ENCODE measurements at regions not wholly inside any gene's neighbourhood (a gene's known extent, or its start where the extent isn't known, plus 50 kb on each side); places are given as distances from the start of the nearest gene placed in this dataset.

DNA sequence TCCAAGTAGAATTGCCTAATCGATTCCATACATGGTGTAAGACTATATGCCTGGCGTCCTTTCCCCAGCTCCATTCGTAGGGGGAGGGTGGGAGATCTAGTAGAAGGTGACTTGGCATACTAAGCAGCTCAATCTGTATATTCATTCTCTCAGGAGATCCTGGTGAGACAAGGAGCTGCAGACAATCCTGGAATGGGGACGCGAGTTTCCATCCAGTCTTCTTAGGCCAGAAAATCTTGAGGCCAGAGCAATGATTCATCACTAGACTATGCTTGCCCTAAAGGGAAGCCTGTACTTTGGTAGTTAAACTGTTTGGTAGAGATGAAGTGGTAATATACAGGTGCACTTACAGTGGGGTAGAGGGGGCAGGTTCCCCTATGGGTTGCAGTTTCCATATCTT is 468.7 kb downstream of the ADGRL2 start:
- no peak overlapping the region for H3K27ac ChIP-seq (ENCODE audit: low read length)
- H3K4me3 ChIP-seq (ENCODE audit: low read length): no peak overlapping the region
- no peaks in the 10 kb centered on the region for H3K27me3 ChIP-seq (ENCODE audit: insufficient read depth, low read length)
- no peaks in the 10 kb centered on the region for H3K4me1 ChIP-seq (ENCODE audit: insufficient read depth, low read length)
- H3K9ac ChIP-seq (ENCODE audit: low read depth, low read length): no peak overlapping the region
- H3K9me3 ChIP-seq (ENCODE audit: insufficient read depth, low read depth, low read length): no peaks in the 10 kb centered on the region
- no peaks in the 10 kb centered on the region for H3K36me3 ChIP-seq (ENCODE audit: insufficient read depth, low read depth, low read length)

DNA sequence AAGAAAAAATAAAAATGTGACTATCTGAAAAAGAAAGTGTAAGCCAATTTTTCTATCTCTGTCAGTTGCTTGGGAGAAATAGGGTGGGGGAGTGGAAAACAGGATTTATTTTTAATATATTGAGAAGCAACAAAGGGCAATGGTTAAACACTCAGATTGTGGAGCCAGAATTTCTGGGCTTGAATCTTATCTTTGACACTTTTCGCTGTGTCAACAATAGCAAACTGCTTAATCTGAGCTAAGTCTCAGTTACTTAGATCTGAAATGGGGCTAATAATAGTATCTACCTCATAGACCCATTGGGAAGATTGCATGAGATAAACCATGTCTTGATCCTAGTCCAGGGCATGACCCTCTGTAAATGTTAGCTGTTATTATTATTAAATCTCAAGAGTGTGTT is 468.1 kb downstream of the ADGRL2 start:
- Histone ChIP-seq H3K9me3 (ENCODE audit: insufficient read depth, low read depth, low read length) (no peaks in the 10 kb centered on the region), H3K4me3 (ENCODE audit: low read length) (no peak overlapping the region), H3K4me1 (ENCODE audit: insufficient read depth, low read length) (no peaks in the 10 kb centered on the region), H3K36me3 (ENCODE audit: insufficient read depth, low read depth, low read length) (no peaks in the 10 kb centered on the region), H3K9ac (ENCODE audit: low read depth, low read length) (no peak overlapping the region), H3K27me3 (ENCODE audit: insufficient read depth, low read length) (no peaks in the 10 kb centered on the region), H3K27ac (ENCODE audit: low read length) (no peak overlapping the region)

DNA sequence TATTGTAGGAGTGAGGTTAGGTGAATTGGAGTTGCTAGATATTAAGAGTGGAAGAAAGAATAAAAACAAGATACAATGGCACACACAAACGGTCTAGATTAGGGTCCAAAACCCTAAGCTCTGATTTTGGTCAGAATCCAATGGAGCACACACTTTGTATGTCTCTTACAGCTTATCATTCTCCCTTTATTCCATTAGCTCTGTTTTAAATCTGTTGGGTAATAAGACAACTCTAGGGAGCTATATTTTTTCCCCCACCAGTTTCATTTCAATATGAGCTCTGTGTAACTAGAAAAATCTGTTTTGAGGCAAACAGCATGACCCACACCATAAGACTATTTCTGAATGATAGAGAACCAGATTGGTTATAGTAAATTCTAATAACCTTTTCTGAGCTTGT is 465.6 kb downstream of the ADGRL2 start:
- no peaks in the 10 kb centered on the region for H3K36me3 ChIP-seq (ENCODE audit: insufficient read depth, low read depth, low read length)
- H3K4me3 ChIP-seq (ENCODE audit: low read length): no peak overlapping the region
- no peaks in the 10 kb centered on the region for H3K27me3 ChIP-seq (ENCODE audit: insufficient read depth, low read length)

DNA sequence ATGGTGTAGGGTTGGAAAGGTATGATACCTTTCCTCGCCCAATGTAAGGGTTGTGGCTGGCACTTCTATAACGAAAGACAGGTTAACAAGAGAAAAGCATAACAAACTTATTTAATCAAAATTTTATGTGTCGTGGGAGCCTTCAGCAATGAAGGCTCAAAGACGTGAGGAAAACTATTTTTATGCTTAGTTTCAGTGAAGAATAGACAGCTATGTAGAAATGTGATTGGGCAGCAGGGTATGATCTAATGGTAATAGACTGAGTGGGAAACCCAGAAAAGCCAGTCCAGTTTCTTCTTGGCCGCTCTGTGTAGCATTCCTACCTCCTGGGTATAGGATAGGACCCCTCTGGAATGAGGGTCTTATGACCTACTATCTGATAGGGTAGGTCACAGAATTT is 464.7 kb downstream of the ADGRL2 start:
- H3K27ac ChIP-seq (ENCODE audit: low read length): no peak overlapping the region
- H3K9me3 ChIP-seq (ENCODE audit: insufficient read depth, low read depth, low read length): no peaks in the 10 kb centered on the region
- no peaks in the 10 kb centered on the region for H3K36me3 ChIP-seq (ENCODE audit: insufficient read depth, low read depth, low read length)
- H3K4me1 ChIP-seq (ENCODE audit: insufficient read depth, low read length): 0 out of 2 replicates have a peak, but pooled peaks cover 3% of the 10 kb centered on the region
- H3K27me3 ChIP-seq (ENCODE audit: insufficient read depth, low read length): no peaks in the 10 kb centered on the region
- no peak overlapping the region for H3K4me3 ChIP-seq (ENCODE audit: low read length)
- no peak overlapping the region for H3K9ac ChIP-seq (ENCODE audit: low read depth, low read length)

More for the DNA sequence above, 465.6 kb downstream of the ADGRL2 start:
- Histone ChIP-seq H3K4me1 (ENCODE audit: insufficient read depth, low read length) (no peaks in the 10 kb centered on the region), H3K9me3 (ENCODE audit: insufficient read depth, low read depth, low read length) (no peaks in the 10 kb centered on the region), H3K9ac (ENCODE audit: low read depth, low read length) (no peak overlapping the region), H3K27ac (ENCODE audit: low read length) (no peak overlapping the region)

DNA sequence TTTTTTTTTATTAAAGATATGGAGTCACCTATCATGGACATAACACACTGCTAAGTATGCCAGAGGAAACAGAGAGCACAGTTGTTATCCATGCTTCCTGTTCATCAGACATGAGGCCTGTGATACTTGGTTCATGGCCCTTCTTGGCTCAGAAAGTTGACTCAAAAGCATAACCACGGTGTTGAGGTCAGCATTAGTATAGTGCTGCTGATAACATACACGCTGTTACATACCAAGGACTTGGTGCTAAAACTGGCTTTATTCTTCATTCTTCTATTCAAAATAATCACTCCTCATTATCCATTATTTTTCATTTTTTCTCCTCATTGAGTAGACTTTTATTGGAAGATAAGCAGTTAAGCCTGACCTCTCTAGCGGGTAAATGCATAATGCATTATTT is 464.1 kb downstream of the ADGRL2 start:
- Histone ChIP-seq H3K9me3 (ENCODE audit: insufficient read depth, low read depth, low read length) (no peaks in the 10 kb centered on the region), H3K9ac (ENCODE audit: low read depth, low read length) (no peak overlapping the region), H3K4me1 (ENCODE audit: insufficient read depth, low read length) (0 out of 2 replicates have a peak, but pooled peaks cover 3% of the 10 kb centered on the region), H3K27me3 (ENCODE audit: insufficient read depth, low read length) (no peaks in the 10 kb centered on the region), H3K4me3 (ENCODE audit: low read length) (no peak overlapping the region), H3K36me3 (ENCODE audit: insufficient read depth, low read depth, low read length) (no peaks in the 10 kb centered on the region), H3K27ac (ENCODE audit: low read length) (no peak overlapping the region)

DNA sequence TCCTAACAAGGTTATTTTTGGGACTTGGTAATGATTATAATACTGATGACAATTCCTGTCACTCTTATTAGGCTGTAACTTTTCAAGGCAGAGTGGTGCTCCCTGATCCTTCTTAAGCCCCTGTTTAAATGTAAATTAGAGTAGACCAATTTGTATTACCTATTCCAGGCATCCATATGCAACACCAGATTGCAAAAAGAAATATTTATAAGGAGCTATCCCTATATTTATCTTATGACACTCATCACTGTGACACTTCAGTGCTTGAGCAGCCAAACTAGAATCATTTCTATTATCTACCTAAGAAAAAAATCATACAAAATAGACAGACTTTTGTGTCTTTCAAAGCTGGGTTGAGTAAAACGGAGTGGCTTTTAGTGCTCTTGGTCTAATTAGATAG is 462.7 kb downstream of the ADGRL2 start:
- Histone ChIP-seq H3K4me3 (ENCODE audit: low read length) (no peak overlapping the region), H3K4me1 (ENCODE audit: insufficient read depth, low read length) (0 out of 2 replicates have a peak, but pooled peaks cover 3% of the 10 kb centered on the region), H3K9me3 (ENCODE audit: insufficient read depth, low read depth, low read length) (no peaks in the 10 kb centered on the region), H3K27me3 (ENCODE audit: insufficient read depth, low read length) (no peaks in the 10 kb centered on the region), H3K9ac (ENCODE audit: low read depth, low read length) (no peak overlapping the region), H3K36me3 (ENCODE audit: insufficient read depth, low read depth, low read length) (no peaks in the 10 kb centered on the region), H3K27ac (ENCODE audit: low read length) (no peak overlapping the region)

DNA sequence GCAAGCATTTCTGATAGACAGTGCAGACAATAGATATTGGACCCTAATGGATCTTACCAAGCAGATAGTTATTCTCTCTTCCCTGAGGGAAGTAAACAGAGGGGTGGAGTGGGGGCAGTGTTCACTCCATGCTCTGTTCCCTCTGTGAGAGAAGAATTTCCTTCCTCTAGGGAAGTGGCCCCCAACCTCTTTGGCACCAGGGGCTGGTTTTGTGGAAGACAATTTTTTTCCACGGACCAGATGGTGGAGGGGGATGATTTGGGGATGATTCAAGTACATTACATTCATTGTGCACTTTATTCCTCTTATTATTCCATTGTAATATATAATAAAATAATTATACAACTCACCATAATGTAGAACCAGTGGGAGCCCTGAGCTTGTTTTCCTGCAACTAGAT is 459.9 kb downstream of the ADGRL2 start:
- 0 out of 2 replicates have a peak, but pooled peaks cover 3% of the 10 kb centered on the region for H3K4me1 ChIP-seq (ENCODE audit: insufficient read depth, low read length)
- no peaks in the 10 kb centered on the region for H3K9me3 ChIP-seq (ENCODE audit: insufficient read depth, low read depth, low read length)
- H3K9ac ChIP-seq (ENCODE audit: low read depth, low read length): no peak overlapping the region
- H3K36me3 ChIP-seq (ENCODE audit: insufficient read depth, low read depth, low read length): no peaks in the 10 kb centered on the region
- no peak overlapping the region for H3K27ac ChIP-seq (ENCODE audit: low read length)
- H3K27me3 ChIP-seq (ENCODE audit: insufficient read depth, low read length): no peaks in the 10 kb centered on the region
- no peak overlapping the region for H3K4me3 ChIP-seq (ENCODE audit: low read length)

DNA sequence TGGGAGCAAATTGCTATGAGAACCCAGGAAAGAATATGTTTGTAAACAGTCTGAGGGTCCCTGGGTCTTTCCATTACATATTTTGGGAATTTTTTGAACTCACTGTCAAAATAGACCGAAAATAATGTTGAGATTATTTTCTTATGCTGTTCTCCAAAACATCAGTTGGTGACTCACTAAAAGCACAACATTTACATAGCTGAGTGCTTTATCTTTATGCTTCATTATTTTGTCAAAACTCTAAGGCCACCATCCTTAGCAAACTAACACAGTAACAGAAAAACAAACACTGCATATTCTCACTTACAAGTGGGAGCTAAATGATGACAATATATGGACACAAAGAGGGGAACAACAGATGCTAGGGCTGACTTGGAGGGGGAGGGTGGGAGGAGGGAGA is 459.3 kb downstream of the ADGRL2 start:
- no peaks in the 10 kb centered on the region for H3K27me3 ChIP-seq (ENCODE audit: insufficient read depth, low read length)
- no peak overlapping the region for H3K9ac ChIP-seq (ENCODE audit: low read depth, low read length)

DNA sequence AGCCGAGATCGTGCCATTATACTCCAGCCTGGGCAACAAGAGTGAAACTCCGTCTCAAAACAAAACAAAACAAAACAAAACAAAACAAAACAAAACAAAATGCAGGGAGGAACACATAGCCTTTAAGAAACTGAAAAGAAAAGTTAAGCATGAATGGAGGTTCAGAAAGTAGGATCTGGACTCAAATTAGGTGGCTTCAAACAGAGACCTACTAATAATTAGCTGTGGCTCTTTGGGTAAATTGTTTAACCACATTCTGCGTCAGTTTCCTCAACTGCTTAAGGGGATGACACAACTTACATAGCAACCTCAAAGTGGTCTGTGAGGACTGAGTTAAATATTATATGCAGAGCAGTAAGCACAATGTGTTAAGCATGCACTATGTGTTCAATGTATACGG is 458.2 kb downstream of the ADGRL2 start:
- Histone ChIP-seq H3K4me1 (ENCODE audit: insufficient read depth, low read length) (0 out of 2 replicates have a peak, but pooled peaks cover 3% of the 10 kb centered on the region), H3K9ac (ENCODE audit: low read depth, low read length) (no peak overlapping the region), H3K27ac (ENCODE audit: low read length) (no peak overlapping the region), H3K4me3 (ENCODE audit: low read length) (no peak overlapping the region), H3K9me3 (ENCODE audit: insufficient read depth, low read depth, low read length) (no peaks in the 10 kb centered on the region), H3K36me3 (ENCODE audit: insufficient read depth, low read depth, low read length) (no peaks in the 10 kb centered on the region), H3K27me3 (ENCODE audit: insufficient read depth, low read length) (no peaks in the 10 kb centered on the region)

More for the DNA sequence above, 459.3 kb downstream of the ADGRL2 start:
- Histone ChIP-seq H3K4me1 (ENCODE audit: insufficient read depth, low read length) (0 out of 2 replicates have a peak, but pooled peaks cover 3% of the 10 kb centered on the region), H3K9me3 (ENCODE audit: insufficient read depth, low read depth, low read length) (no peaks in the 10 kb centered on the region), H3K36me3 (ENCODE audit: insufficient read depth, low read depth, low read length) (no peaks in the 10 kb centered on the region), H3K4me3 (ENCODE audit: low read length) (no peak overlapping the region), H3K27ac (ENCODE audit: low read length) (no peak overlapping the region)

DNA sequence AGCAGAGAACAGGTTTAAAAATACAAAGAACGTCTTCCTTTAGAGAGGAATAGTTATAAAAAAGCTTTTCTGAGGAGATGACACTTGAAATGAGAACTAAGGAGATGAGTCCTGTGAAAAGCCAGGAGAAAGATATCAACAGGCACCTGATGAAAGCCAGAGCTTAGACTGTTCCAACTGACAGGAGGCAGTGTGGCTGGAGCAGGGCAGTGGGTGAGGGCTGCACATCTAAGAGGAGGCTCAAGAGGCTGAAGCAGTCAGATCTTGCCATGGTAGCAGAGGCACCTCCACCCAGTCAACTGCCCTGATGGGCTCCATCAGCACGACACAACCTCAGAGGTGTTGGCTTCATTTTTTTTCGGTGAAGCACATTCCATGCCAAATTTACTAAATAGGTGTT is 445.3 kb downstream of the ADGRL2 start:
- Histone ChIP-seq H3K27ac (ENCODE audit: low read length) (no peak overlapping the region), H3K9ac (ENCODE audit: low read depth, low read length) (no peak overlapping the region), H3K36me3 (ENCODE audit: insufficient read depth, low read depth, low read length) (no peaks in the 10 kb centered on the region), H3K4me1 (ENCODE audit: insufficient read depth, low read length) (no peaks in the 10 kb centered on the region), H3K4me3 (ENCODE audit: low read length) (no peak overlapping the region), H3K27me3 (ENCODE audit: insufficient read depth, low read length) (no peaks in the 10 kb centered on the region), H3K9me3 (ENCODE audit: insufficient read depth, low read depth, low read length) (peaks cover 10% of the 10 kb centered on the region; the same call in 1 of the 2 replicates)

DNA sequence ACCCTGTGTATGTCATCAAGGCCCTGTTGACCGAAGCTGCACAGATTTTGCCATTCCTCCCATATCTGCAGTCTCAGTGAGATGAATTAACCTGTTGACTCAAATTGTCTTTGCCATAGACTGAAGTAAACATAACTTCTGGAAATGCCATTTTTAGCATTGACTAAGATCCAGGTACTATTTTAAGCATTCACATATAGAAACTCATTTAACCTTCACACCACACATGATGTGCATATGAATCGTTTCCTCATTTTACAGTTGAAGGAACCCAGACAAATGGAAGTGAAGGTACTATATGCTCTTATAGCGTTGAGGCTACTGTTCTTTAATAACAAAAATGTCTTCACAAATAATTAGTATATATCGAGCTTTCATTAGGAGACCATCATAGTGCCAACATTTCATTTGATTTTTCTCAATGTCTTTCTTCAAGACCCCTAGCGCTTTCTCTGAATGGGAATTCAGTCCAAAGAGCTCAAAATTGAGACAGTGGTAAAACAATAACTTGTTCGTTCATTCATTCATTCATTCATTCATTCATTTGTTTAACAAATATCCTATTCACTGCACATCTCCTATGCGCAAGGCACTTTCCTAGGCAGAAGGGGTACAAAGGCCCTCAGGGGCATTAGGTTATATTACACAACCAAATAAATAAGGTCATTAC is 444.7 kb downstream of the ADGRL2 start:
- H3K4me3 ChIP-seq (ENCODE audit: low read length): no peak overlapping the region
- no peaks in the 10 kb centered on the region for H3K4me1 ChIP-seq (ENCODE audit: insufficient read depth, low read length)
- no peak overlapping the region for H3K27ac ChIP-seq (ENCODE audit: low read length)
- H3K27me3 ChIP-seq (ENCODE audit: insufficient read depth, low read length): no peaks in the 10 kb centered on the region
- H3K9ac ChIP-seq (ENCODE audit: low read depth, low read length): no peak overlapping the region
- peaks cover 10% of the 10 kb centered on the region; the same call in 1 of the 2 replicates for H3K9me3 ChIP-seq (ENCODE audit: insufficient read depth, low read depth, low read length)
- no peaks in the 10 kb centered on the region for H3K36me3 ChIP-seq (ENCODE audit: insufficient read depth, low read depth, low read length)

DNA sequence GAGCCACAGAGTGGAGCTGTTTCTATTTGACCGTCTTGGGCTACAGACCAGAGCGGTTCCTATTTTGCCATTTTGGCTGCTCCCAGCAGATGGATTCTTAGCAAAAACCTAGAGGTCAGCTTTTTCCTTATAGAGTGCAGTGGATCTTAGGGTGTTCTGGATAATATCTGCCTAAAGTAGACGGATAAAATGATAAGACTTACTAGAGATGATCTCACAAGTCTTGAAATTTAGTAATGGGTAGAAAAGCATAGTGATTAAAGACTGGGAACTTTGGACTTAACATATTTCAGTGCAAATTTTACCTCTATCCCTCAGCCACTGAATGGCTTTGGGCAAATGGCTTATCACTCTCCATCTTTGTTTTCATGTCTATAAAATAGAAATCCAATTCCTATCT is 439.8 kb downstream of the ADGRL2 start:
- H3K27ac ChIP-seq (ENCODE audit: low read length): no peak overlapping the region
- no peak overlapping the region for H3K4me3 ChIP-seq (ENCODE audit: low read length)
- H3K36me3 ChIP-seq (ENCODE audit: insufficient read depth, low read depth, low read length): no peaks in the 10 kb centered on the region
- H3K4me1 ChIP-seq (ENCODE audit: insufficient read depth, low read length): no peaks in the 10 kb centered on the region
- no peak overlapping the region for H3K9ac ChIP-seq (ENCODE audit: low read depth, low read length)
- H3K27me3 ChIP-seq (ENCODE audit: insufficient read depth, low read length): no peaks in the 10 kb centered on the region
- H3K9me3 ChIP-seq (ENCODE audit: insufficient read depth, low read depth, low read length): peaks cover 10% of the 10 kb centered on the region; the same call in 1 of the 2 replicates
